ENCODE measurements at regions not wholly inside any gene's neighbourhood (a gene's known extent, or its start where the extent isn't known, plus 50 kb on each side); places are given as distances from the start of the nearest gene placed in this dataset.

DNA sequence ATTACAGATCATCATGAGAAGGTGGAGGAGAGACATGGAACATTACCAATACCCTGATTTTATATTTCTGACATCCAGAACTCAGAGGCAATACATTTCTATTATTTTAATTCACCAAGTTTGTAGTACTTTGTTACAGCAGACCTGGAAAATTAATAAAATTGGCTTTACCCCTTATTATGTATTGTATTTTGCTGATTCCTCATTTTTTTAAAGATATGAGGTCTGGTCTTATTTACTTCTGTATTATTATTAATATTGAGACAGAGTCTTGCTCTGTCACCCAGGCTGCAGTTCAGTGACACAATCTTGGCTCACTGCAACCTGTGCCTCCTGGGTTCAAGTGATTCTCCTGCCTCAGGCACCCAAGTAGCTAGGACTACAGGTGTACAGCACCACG lies 357.3 kb upstream of the TECRL start:
- TF ChIP-seq, protein P1, sequence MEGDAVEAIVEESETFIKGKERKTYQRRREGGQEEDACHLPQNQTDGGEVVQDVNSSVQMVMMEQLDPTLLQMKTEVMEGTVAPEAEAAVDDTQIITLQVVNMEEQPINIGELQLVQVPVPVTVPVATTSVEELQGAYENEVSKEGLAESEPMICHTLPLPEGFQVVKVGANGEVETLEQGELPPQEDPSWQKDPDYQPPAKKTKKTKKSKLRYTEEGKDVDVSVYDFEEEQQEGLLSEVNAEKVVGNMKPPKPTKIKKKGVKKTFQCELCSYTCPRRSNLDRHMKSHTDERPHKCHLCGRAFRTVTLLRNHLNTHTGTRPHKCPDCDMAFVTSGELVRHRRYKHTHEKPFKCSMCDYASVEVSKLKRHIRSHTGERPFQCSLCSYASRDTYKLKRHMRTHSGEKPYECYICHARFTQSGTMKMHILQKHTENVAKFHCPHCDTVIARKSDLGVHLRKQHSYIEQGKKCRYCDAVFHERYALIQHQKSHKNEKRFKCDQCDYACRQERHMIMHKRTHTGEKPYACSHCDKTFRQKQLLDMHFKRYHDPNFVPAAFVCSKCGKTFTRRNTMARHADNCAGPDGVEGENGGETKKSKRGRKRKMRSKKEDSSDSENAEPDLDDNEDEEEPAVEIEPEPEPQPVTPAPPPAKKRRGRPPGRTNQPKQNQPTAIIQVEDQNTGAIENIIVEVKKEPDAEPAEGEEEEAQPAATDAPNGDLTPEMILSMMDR (IDR thresholded peaks at IDR 0.05), result no peak
- TF ChIP-seq ZFX (IDR thresholded peaks at IDR 0.05; ENCODE audit: borderline replicate concordance), result no peak

Measured in 22Rv1 (cell line).